ENCODE measurements at regions not wholly inside any gene's neighbourhood (a gene's known extent, or its start where the extent isn't known, plus 50 kb on each side); places are given as distances from the start of the nearest gene placed in this dataset.

GRCh38 chr10:130780763-130781162, 530.8 kb downstream of the TCERG1L start:
- DNase-seq (ENCODE audit: low spot score) = no peak
- in situ Hi-C loops (cut with MboI; ENCODE audit: low pct_unique_long_range_greater_than_20kb, low sequenced_read_pairs, unreplicated experiment) = no loop called here
- TF ChIP-seq CTCF (IDR thresholded peaks at IDR 0.05; ENCODE audit: extremely low read depth, insufficient read depth, missing control alignments) = no peak

- TF ChIP-seq CTCF (IDR thresholded peaks at IDR 0.05; ENCODE audit: extremely low read depth, insufficient read depth, missing control alignments) = no peak
- in situ Hi-C loops (cut with MboI; ENCODE audit: low pct_unique_long_range_greater_than_20kb, low sequenced_read_pairs, unreplicated experiment) = no loop called here
- no peak for DNase-seq (ENCODE audit: low spot score)
These were observed 530.3 kb downstream of the TCERG1L start for GRCh38 chr10:130781206-130781605.

- TF ChIP-seq CTCF (IDR thresholded peaks at IDR 0.05; ENCODE audit: extremely low read depth, insufficient read depth, missing control alignments) = no peak
These were observed 529.9 kb downstream of the TCERG1L start for GRCh38 chr10:130781623-130782022.

GRCh38 chr10:130782467-130782866, 529.1 kb downstream of the TCERG1L start:
- no peak for DNase-seq (ENCODE audit: low spot score)
- no peak for TF ChIP-seq CTCF (IDR thresholded peaks at IDR 0.05; ENCODE audit: extremely low read depth, insufficient read depth, missing control alignments)
- in situ Hi-C loops (cut with MboI; ENCODE audit: low pct_unique_long_range_greater_than_20kb, low sequenced_read_pairs, unreplicated experiment) = no loop called here

More at GRCh38 chr10:130781623-130782022, 529.9 kb downstream of the TCERG1L start:
- in situ Hi-C loops (cut with MboI; ENCODE audit: low pct_unique_long_range_greater_than_20kb, low sequenced_read_pairs, unreplicated experiment) = no loop called here
- DNase-seq (ENCODE audit: low spot score) = no peak

- no peak for DNase-seq (ENCODE audit: low spot score)
- in situ Hi-C loops (cut with MboI; ENCODE audit: low pct_unique_long_range_greater_than_20kb, low sequenced_read_pairs, unreplicated experiment) = no loop called here
- no peak for TF ChIP-seq CTCF (IDR thresholded peaks at IDR 0.05; ENCODE audit: extremely low read depth, insufficient read depth, missing control alignments)
These were observed 527.2 kb downstream of the TCERG1L start for GRCh38 chr10:130784326-130784725.

GRCh38 chr10:130786365-130786966, 525.1 kb downstream of the TCERG1L start:
- DNase-seq (ENCODE audit: low spot score) = no peak
- in situ Hi-C loops (cut with MboI; ENCODE audit: low pct_unique_long_range_greater_than_20kb, low sequenced_read_pairs, unreplicated experiment) = no loop called here
- no peak for TF ChIP-seq CTCF (IDR thresholded peaks at IDR 0.05; ENCODE audit: extremely low read depth, insufficient read depth, missing control alignments)
